Mesothelial cell of epicardium (in vitro differentiated cells): ENCODE measurements at regions not wholly inside any gene's neighbourhood (a gene's known extent, or its start where the extent isn't known, plus 50 kb on each side); places are given as distances from the start of the nearest gene placed in this dataset.
A peak's percentile ranks its signal among the peaks of the same experiment; 100 is the strongest.

Experiments used
- DNase-seq, 2 experiments: peaks; one replicate each; pipeline ENCODE4 v3.0.0; 2021; ENCODE audit warnings: low spot score in 2 of 2; ENCODE audit not compliant: unreplicated experiment in 2 of 2
- H3K27ac Mint-ChIP-seq: 2 replicates; pipeline ENCODE4 v1.8.0; 2021; ENCODE audit warnings: mixed read lengths
- H3K27me3 Mint-ChIP-seq: 2 replicates; pipeline ENCODE4 v1.8.0; 2021; ENCODE audit warnings: low read depth, mixed read lengths
- H3K36me3 Mint-ChIP-seq: 2 replicates; pipeline ENCODE4 v1.8.0; 2021; ENCODE audit warnings: mixed read lengths
- H3K4me1 Mint-ChIP-seq: 2 replicates; pipeline ENCODE4 v1.8.0; 2021; ENCODE audit warnings: mixed read lengths
- H3K4me3 Mint-ChIP-seq: 2 replicates; pipeline ENCODE4 v1.8.0; 2021; ENCODE audit warnings: mild to moderate bottlenecking, moderate library complexity, mixed read lengths
- H3K9me3 Mint-ChIP-seq: 2 replicates; pipeline ENCODE4 v1.8.0; 2021; ENCODE audit warnings: mixed read lengths
- TF ChIP-seq, protein P1 (sequence below): fragments of 200-600 bp; sonication (generic); IDR thresholded peaks from one replicate; pipeline ENCODE4 v1.5.0; 2021; ENCODE audit warnings: antibody characterized with exemption; ENCODE audit not compliant: unreplicated experiment

DNA sequence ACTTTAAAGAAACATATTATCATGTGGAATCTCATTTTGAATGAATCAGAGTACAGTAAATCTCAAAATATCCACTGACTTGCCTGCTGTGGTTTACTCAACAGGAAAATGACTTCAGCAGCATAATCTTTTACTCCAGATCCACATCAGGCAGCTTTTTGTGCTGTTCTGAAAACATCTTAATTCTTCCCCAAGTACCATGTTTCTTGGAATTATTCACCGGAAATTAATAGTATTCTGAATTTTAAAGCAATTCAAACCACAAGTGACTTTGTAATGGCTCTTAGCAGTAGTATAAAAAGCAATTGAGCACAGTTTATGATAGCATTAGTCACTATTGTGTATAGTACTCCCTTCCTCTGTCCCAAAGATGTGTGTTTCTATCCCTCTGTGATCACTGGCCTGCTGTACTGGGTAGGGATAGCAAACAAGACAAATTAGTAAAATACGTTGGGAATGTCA lies 64.2 kb upstream of the ERRFI1 start:
- TF ChIP-seq, protein P1, sequence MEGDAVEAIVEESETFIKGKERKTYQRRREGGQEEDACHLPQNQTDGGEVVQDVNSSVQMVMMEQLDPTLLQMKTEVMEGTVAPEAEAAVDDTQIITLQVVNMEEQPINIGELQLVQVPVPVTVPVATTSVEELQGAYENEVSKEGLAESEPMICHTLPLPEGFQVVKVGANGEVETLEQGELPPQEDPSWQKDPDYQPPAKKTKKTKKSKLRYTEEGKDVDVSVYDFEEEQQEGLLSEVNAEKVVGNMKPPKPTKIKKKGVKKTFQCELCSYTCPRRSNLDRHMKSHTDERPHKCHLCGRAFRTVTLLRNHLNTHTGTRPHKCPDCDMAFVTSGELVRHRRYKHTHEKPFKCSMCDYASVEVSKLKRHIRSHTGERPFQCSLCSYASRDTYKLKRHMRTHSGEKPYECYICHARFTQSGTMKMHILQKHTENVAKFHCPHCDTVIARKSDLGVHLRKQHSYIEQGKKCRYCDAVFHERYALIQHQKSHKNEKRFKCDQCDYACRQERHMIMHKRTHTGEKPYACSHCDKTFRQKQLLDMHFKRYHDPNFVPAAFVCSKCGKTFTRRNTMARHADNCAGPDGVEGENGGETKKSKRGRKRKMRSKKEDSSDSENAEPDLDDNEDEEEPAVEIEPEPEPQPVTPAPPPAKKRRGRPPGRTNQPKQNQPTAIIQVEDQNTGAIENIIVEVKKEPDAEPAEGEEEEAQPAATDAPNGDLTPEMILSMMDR = no peak
- Mint-ChIP-seq H3K36me3 (peaks cover 3% of the 10 kb centered on the region), H3K9me3 (peaks cover 9% of the 10 kb centered on the region), H3K27ac (peak overlapping the region; percentile 72), H3K4me3 (no peak overlapping the region), H3K27me3 (no peaks in the 10 kb centered on the region), H3K4me1 (peaks cover 37% of the 10 kb centered on the region)
- no peak for DNase-seq

DNA sequence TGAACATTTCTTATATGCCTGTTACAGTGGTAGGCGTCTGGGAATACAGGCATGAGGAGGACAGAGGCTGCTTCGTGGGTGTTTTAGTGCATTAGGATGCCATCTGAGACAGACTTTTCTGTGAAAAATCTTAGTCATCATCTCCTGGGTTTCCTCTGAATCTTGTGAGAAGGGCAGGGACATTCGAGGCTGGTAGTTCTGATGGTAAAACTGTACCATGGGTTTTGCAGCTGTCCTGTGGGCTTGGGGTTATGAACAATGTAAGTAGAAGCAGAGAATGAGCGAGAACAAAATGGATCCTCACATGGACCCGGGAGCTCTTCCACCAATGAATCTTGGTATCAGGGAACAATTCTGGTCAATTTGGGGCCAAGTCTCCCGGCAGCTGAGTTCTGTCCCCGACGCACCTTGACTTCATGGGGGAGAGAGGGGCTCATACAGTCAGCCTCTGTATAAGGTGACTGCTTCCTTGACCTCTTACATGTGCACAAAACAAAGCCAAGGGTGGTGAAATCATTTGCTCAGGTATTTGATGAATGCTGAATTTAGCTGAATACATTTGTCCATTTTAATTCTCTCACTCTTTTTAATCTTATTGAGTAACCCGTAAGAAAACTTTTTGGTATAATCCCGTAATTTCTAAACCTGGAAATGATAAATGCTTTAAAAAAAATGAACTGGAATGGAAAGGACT lies 63.6 kb upstream of the ERRFI1 start:
- H3K36me3 Mint-ChIP-seq = peaks cover 3% of the 10 kb centered on the region
- H3K4me3 Mint-ChIP-seq = no peak overlapping the region
- TF ChIP-seq, protein P1 = no peak
- H3K27ac Mint-ChIP-seq = peak overlapping the region; percentile 72
- H3K4me1 Mint-ChIP-seq = peaks cover 32% of the 10 kb centered on the region
- peaks cover 9% of the 10 kb centered on the region for H3K9me3 Mint-ChIP-seq
- H3K27me3 Mint-ChIP-seq = no peaks in the 10 kb centered on the region
- no peak for DNase-seq

DNA sequence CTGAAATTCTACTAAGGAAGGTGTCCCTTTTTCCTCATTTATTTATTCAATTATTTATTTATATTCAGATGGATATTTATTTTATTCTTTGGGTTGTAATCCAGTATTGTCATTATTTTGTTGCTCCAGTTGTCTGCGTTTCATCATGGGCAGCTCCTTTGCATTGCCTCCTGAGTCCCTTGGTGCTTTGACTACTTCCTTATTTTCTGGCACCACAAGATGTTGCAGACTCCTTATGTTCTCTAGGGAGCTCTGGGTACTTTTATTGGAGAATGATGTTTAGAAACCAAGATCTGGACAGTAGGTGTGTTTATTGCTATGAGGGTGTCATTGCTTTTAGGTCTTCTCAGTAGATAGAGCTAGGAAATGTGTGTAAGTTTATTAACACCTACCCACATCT lies 59.9 kb upstream of the ERRFI1 start:
- Mint-ChIP-seq H3K27ac (no peak overlapping the region), H3K9me3 (peaks cover 9% of the 10 kb centered on the region), H3K4me3 (no peak overlapping the region), H3K4me1 (peaks cover 27% of the 10 kb centered on the region), H3K27me3 (no peaks in the 10 kb centered on the region), H3K36me3 (peaks cover 3% of the 10 kb centered on the region)
- TF ChIP-seq, protein P1 = no peak
- no peak for DNase-seq

DNA sequence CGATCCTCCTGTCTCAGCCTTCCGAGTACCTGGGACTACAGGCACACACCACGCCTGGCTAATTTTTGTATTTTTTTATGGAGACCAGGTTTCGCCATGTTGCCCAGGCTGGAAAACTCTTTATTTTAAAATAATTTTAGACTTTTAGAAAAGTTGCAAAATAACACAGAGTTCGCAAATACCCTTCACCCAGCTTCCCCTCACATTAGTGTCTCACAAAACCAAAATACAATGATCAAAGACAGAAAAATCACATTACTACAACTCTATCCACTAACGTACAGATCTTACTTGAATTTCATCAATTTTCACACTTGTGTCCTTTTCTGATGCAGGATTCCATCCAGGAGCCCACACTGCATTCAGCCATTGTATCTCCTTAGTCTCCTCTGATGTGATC lies 58.8 kb upstream of the ERRFI1 start:
- Mint-ChIP-seq H3K27me3 (no peaks in the 10 kb centered on the region), H3K4me3 (no peak overlapping the region), H3K27ac (no peak overlapping the region), H3K36me3 (peaks cover 3% of the 10 kb centered on the region), H3K4me1 (peaks cover 22% of the 10 kb centered on the region), H3K9me3 (peaks cover 9% of the 10 kb centered on the region)
- no peak for DNase-seq
- TF ChIP-seq, protein P1 = no peak

DNA sequence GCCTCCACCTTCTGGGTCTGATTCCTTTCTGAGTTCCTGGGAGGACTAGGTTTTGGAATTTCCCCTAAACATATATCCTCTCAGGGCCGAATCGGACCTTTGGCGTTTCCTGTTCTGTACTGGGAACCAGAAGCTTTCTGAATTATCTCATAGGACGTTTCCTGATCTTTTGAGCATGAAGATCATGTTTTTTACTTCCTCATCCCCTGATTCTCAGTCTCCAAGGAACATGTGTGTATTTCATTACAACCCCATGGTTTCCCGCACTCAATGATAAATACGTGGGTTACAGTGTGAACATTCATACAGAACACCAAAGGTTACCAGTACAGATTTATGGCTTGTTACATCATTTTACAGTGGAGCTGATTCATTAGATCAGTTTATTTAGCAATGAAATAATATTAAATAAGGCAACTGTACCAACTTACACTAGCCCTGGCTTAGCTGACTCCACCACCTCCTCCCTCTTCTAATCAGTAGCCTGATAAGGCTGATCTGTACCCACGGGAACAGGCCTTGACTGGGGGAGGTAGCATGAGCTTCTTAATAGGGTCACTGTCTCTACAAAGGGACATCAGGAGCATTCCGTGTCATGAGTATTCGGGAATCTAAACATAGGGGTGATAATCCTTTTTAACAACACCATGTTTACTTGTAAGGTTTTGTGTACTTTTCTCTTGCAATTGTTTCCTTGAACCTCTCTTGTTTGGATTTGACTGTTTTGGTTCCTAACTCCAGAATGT lies 57.8 kb upstream of the ERRFI1 start:
- TF ChIP-seq, protein P1 = no peak
- peaks cover 18% of the 10 kb centered on the region for H3K4me1 Mint-ChIP-seq
- peak overlapping the region; percentile 62 for H3K27ac Mint-ChIP-seq
- no peak overlapping the region for H3K4me3 Mint-ChIP-seq
- H3K36me3 Mint-ChIP-seq = peaks cover 3% of the 10 kb centered on the region
- no peaks in the 10 kb centered on the region for H3K27me3 Mint-ChIP-seq
- H3K9me3 Mint-ChIP-seq = peaks cover 9% of the 10 kb centered on the region
- DNase-seq = no peak
